GM23248 (cell line): ENCODE measurements at regions not wholly inside any gene's neighbourhood (a gene's known extent, or its start where the extent isn't known, plus 50 kb on each side); places are given as distances from the start of the nearest gene placed in this dataset.

Source experiments
- DNase-seq: peaks from one replicate; pipeline ENCODE4 v3.0.0-alpha.2; 2015
- H2AFZ ChIP-seq: fragments of 200-600 bp; sonication (generic); 2 replicates; pipeline ENCODE4 v1.6.1; 2016; ENCODE audit warnings: antibody characterized with exemption
- H3F3A ChIP-seq: fragments of 200-600 bp; sonication (generic); 2 replicates; pipeline ENCODE4 v1.6.1; 2016; ENCODE audit warnings: mild to moderate bottlenecking, antibody characterized with exemption, mixed run types; ENCODE audit not compliant: insufficient read depth
- H3K27ac ChIP-seq: fragments of 200-600 bp; sonication (generic); 2 replicates; pipeline ENCODE4 v1.5.1; 2016; ENCODE audit warnings: mild to moderate bottlenecking
- H3K27me3 ChIP-seq: fragments of 200-600 bp; sonication (generic); replicated peaks from 2 replicates; pipeline ENCODE4 v1.6.1; 2016; ENCODE audit warnings: mild to moderate bottlenecking; ENCODE audit not compliant: insufficient read depth
- H3K36me3 ChIP-seq: fragments of 200-600 bp; sonication (generic); 2 replicates; pipeline ENCODE4 v1.6.1; 2016; ENCODE audit warnings: low read depth, mild to moderate bottlenecking
- H3K4me1 ChIP-seq: fragments of 200-600 bp; sonication (generic); 2 replicates; pipeline ENCODE4 v1.6.1; 2016; ENCODE audit warnings: mild to moderate bottlenecking; ENCODE audit not compliant: insufficient read depth
- H3K4me2 ChIP-seq: fragments of 200-600 bp; sonication (generic); one replicate; pipeline ENCODE4 v1.6.1; 2016; ENCODE audit warnings: mild to moderate bottlenecking; ENCODE audit not compliant: unreplicated experiment
- H3K4me3 ChIP-seq: fragments of 200-600 bp; sonication (generic); 2 replicates; pipeline ENCODE4 v1.5.1; 2016; ENCODE audit warnings: mild to moderate bottlenecking
- H3K79me2 ChIP-seq: fragments of 200-600 bp; sonication (generic); 2 replicates; pipeline ENCODE4 v1.6.1; 2016; ENCODE audit warnings: mild to moderate bottlenecking; ENCODE audit not compliant: insufficient read depth
- H3K9ac ChIP-seq: fragments of 200-600 bp; sonication (generic); 2 replicates; pipeline ENCODE4 v1.6.1; 2016; ENCODE audit warnings: mild to moderate bottlenecking
- H3K9me2 ChIP-seq: fragments of 200-600 bp; sonication (generic); 2 replicates; pipeline ENCODE4 v1.6.1; 2016; ENCODE audit warnings: mixed run types, mild to moderate bottlenecking, moderate library complexity; ENCODE audit not compliant: insufficient read depth
- H3K9me3 ChIP-seq: fragments of 200-600 bp; sonication (generic); one replicate; pipeline ENCODE4 v1.6.1; 2017; ENCODE audit warnings: low read depth
- H4K20me1 ChIP-seq: fragments of 200-600 bp; sonication (generic); 2 replicates; pipeline ENCODE4 v1.6.0; 2016; ENCODE audit not compliant: insufficient read depth
- EZH2 ChIP-seq: fragments of 200-600 bp; sonication (generic); IDR thresholded peaks from 2 replicates; pipeline ENCODE4 v1.6.1; 2018; ENCODE audit warnings: antibody characterized with exemption, mild to moderate bottlenecking; ENCODE audit not compliant: insufficient read depth, poor library complexity, severe bottlenecking
- EZH2phosphoT487 ChIP-seq: fragments of 200-600 bp; sonication (generic); IDR thresholded peaks from 2 replicates; pipeline ENCODE4 v1.6.1; 2018; ENCODE audit warnings: antibody characterized with exemption, moderate library complexity, mild to moderate bottlenecking, low read depth; ENCODE audit not compliant: insufficient read depth
- WGBS, 2 experiments: methylation state at CpG; one replicate each; pipeline ENCODE4 v1.1.6; 2015 to 2017; ENCODE audit warnings: low lambda C conversion rate in 2 of 2, low coverage in 1 of 2; ENCODE audit errors: missing lambda C conversion rate in 2 of 2; 5-methylcytosine and 5-hydroxymethylcytosine counted together
- in situ Hi-C: fragments of 300-500 bp; cut with MboI; formaldehyde crosslinking; loops from 2 replicates; pipeline ENCODE4 v1.15.0; 2020

- Histone ChIP-seq H3F3A (no peaks in the 10 kb centered on the region), H3K9me2 (no peaks in the 10 kb centered on the region), H3K27ac (no peak overlapping the region), H3K9ac (no peak overlapping the region), H3K27me3 (peaks cover 5% of the 10 kb centered on the region; the same call in 1 of the 2 replicates), H3K4me2 (no peak overlapping the region), H3K36me3 (no peaks in the 10 kb centered on the region), H4K20me1 (no peaks in the 10 kb centered on the region), H3K79me2 (no peaks in the 10 kb centered on the region), H2AFZ (no peak overlapping the region), H3K4me3 (no peak overlapping the region), H3K4me1 (no peaks in the 10 kb centered on the region), H3K9me3 (no peaks in the 10 kb centered on the region)
- TF ChIP-seq EZH2 (no peak), EZH2phosphoT487 (no peak)
- in situ Hi-C loops = no loop called here
- 30 to 43% methylated on average over 3 of the region's 3 CpGs for WGBS, 2 experiments
- no peak for DNase-seq
These were observed 257.4 kb downstream of the KCNJ2 start for GRCh38 chr17:70426752-70427151.

GRCh38 chr17:70434536-70435490 is 265.5 kb downstream of the KCNJ2 start:
- in situ Hi-C loops = no loop called here
- no peak overlapping the region for H3K4me2 ChIP-seq
- H3K27me3 ChIP-seq = no peaks in the 10 kb centered on the region
- no peaks in the 10 kb centered on the region for H3K36me3 ChIP-seq
- H4K20me1 ChIP-seq = no peaks in the 10 kb centered on the region
- no peak overlapping the region for H3K27ac ChIP-seq
- no peaks in the 10 kb centered on the region for H3K9me2 ChIP-seq
- 32 to 35% methylated on average over 9 of the region's 9 CpGs for WGBS, 2 experiments
- no peak for DNase-seq
- H3K9me3 ChIP-seq = no peaks in the 10 kb centered on the region
- H3K4me1 ChIP-seq = no peaks in the 10 kb centered on the region
- no peak overlapping the region for H3K9ac ChIP-seq
- H3F3A ChIP-seq = no peaks in the 10 kb centered on the region
- no peak overlapping the region for H3K4me3 ChIP-seq
- TF ChIP-seq EZH2 = no peak
- no peaks in the 10 kb centered on the region for H3K79me2 ChIP-seq
- H2AFZ ChIP-seq = no peak overlapping the region

- TF ChIP-seq EZH2phosphoT487 (no peak), EZH2 (no peak)
These were observed 268.3 kb downstream of the KCNJ2 start for GRCh38 chr17:70437656-70438055.

GRCh38 chr17:70446446-70446845 is 277.1 kb downstream of the KCNJ2 start:
- Histone ChIP-seq H3K4me2 (no peak overlapping the region), H3K79me2 (no peaks in the 10 kb centered on the region), H3K4me3 (no peak overlapping the region), H4K20me1 (no peaks in the 10 kb centered on the region), H3K36me3 (no peaks in the 10 kb centered on the region), H2AFZ (no peak overlapping the region), H3K9me2 (no peaks in the 10 kb centered on the region), H3K9ac (no peak overlapping the region), H3K9me3 (no peaks in the 10 kb centered on the region), H3K4me1 (no peaks in the 10 kb centered on the region), H3K27ac (no peak overlapping the region), H3F3A (no peaks in the 10 kb centered on the region), H3K27me3 (no peaks in the 10 kb centered on the region)
- DNase-seq = no peak
- TF ChIP-seq EZH2 = no peak
- TF ChIP-seq EZH2phosphoT487 = no peak
- WGBS, 2 experiments = 53 to 71% methylated on average over 1 of the region's 1 CpG
- in situ Hi-C loops = no loop called here

More at GRCh38 chr17:70437656-70438055, 268.3 kb downstream of the KCNJ2 start:
- H3K79me2 ChIP-seq = no peaks in the 10 kb centered on the region
- no peaks in the 10 kb centered on the region for H3K9me2 ChIP-seq
- no peaks in the 10 kb centered on the region for H3K9me3 ChIP-seq
- no peak overlapping the region for H3K27ac ChIP-seq
- in situ Hi-C loops = no loop called here
- no peak overlapping the region for H3K9ac ChIP-seq
- DNase-seq = no peak
- WGBS, 2 experiments = 46 to 50% methylated on average over 5 of the region's 5 CpGs
- no peaks in the 10 kb centered on the region for H3F3A ChIP-seq
- H3K36me3 ChIP-seq = no peaks in the 10 kb centered on the region
- H3K4me1 ChIP-seq = no peaks in the 10 kb centered on the region
- H2AFZ ChIP-seq = no peak overlapping the region
- no peaks in the 10 kb centered on the region for H4K20me1 ChIP-seq
- no peaks in the 10 kb centered on the region for H3K27me3 ChIP-seq
- no peak overlapping the region for H3K4me3 ChIP-seq
- H3K4me2 ChIP-seq = no peak overlapping the region
